Nephron (organoid): ENCODE measurements at regions not wholly inside any gene's neighbourhood (a gene's known extent, or its start where the extent isn't known, plus 50 kb on each side); places are given as distances from the start of the nearest gene placed in this dataset.

Source experiments
- H3K27ac Mint-ChIP-seq, 3 experiments: 2 replicates each; pipeline ENCODE4 v1.8.0; 2020; ENCODE audit warnings: mixed read lengths in 3 of 3, mild to moderate bottlenecking in 2 of 3, moderate library complexity in 1 of 3
- H3K27me3 Mint-ChIP-seq: 2 replicates; pipeline ENCODE4 v1.8.0; 2021; ENCODE audit warnings: low read depth, mild to moderate bottlenecking, moderate library complexity, mixed read lengths
- H3K36me3 Mint-ChIP-seq: 2 replicates; pipeline ENCODE4 v1.8.0; 2020; ENCODE audit warnings: low read depth, mixed read lengths
- H3K4me1 Mint-ChIP-seq: 2 replicates; pipeline ENCODE4 v1.8.0; 2020; ENCODE audit warnings: mixed read lengths
- H3K4me3 Mint-ChIP-seq, 3 experiments: 2 replicates each; pipeline ENCODE4 v1.8.0; 2020; ENCODE audit warnings: mild to moderate bottlenecking in 3 of 3, mixed read lengths in 3 of 3, moderate library complexity in 2 of 3
- H3K9me3 Mint-ChIP-seq: 2 replicates; pipeline ENCODE4 v1.8.0; 2020; ENCODE audit warnings: mixed read lengths
- CTCF ChIP-seq, 3 experiments: fragments of 200-600 bp; sonication (generic); IDR thresholded peaks; one replicate each; pipeline ENCODE4 v1.5.0; 2021; ENCODE audit warnings: antibody characterized with exemption in 3 of 3; ENCODE audit not compliant: unreplicated experiment in 3 of 3

DNA sequence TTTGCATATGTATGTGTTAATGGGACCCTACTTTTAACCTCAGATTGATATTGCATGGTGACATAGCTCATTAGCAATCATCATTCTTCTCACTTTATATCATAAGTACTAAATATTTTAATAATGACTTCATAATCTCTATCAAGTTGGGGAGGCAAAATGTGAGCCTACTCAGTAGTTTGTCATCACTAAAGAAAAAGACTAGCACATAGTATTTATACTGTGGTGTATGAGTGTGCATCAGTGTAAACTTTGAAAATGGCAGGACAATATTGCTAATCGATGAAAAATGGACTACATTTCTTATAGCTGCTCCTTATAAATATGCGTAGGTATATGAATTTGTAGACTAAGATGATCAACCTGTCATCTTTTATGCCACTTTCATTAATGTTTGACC is 624.5 kb upstream of the ROBO2 start:
- no peak for TF ChIP-seq CTCF (IDR thresholded peaks at IDR 0.05; ENCODE audit: unreplicated experiment in 3 of 3)
- Mint-ChIP-seq H3K4me1 (no peaks in the 10 kb centered on the region), H3K27me3 (no peaks in the 10 kb centered on the region), H3K4me3 (no peak overlapping the region), H3K27ac (no peak overlapping the region), H3K36me3 (no peaks in the 10 kb centered on the region), H3K9me3 (peaks cover 5% of the 10 kb centered on the region)

DNA sequence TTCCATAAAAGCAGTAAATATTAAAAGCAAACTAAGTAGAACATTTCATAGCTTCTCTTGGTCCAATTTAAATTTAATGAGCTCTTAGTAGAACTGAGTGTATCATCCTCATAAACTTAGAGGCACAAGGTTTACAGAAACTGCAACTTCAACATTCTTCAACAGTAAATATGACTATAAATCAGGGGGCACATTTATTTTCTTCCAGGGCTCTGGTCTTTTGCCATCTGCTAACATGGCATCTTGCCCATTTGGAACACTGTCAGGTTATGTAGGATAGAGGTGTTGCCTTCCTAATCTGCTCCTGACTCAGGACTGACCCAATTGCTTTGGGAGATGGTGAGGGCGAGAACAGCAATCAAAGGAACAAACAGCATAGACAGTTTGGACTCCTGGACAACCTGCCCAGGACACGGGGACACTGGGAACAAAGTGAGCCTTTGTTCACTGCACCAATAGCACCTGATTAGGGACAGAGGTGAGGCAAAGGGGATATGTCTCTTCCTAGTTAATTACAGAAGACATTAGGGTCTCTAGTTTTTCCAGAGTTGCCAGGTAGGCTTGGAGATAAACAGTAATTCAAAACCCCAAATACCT is 610.2 kb upstream of the ROBO2 start:
- Mint-ChIP-seq H3K9me3 (no peaks in the 10 kb centered on the region), H3K27me3 (no peaks in the 10 kb centered on the region), H3K36me3 (no peaks in the 10 kb centered on the region), H3K27ac (peak overlapping the region in 1 of 3 experiments; percentile 4), H3K4me3 (no peak overlapping the region), H3K4me1 (no peaks in the 10 kb centered on the region)
- TF ChIP-seq CTCF (IDR thresholded peaks at IDR 0.05; ENCODE audit: unreplicated experiment in 3 of 3): no peak

GRCh38 chr3:76432396-76432795 is 607.5 kb upstream of the ROBO2 start:
- no peaks in the 10 kb centered on the region for H3K27me3 Mint-ChIP-seq
- no peaks in the 10 kb centered on the region for H3K9me3 Mint-ChIP-seq
- H3K4me1 Mint-ChIP-seq: no peaks in the 10 kb centered on the region
- H3K36me3 Mint-ChIP-seq: no peaks in the 10 kb centered on the region
- H3K27ac Mint-ChIP-seq: peak overlapping the region in 2 of 3 experiments; percentile 12 to 46
- no peak overlapping the region for H3K4me3 Mint-ChIP-seq
- TF ChIP-seq CTCF (IDR thresholded peaks at IDR 0.05; ENCODE audit: unreplicated experiment in 3 of 3): no peak

DNA sequence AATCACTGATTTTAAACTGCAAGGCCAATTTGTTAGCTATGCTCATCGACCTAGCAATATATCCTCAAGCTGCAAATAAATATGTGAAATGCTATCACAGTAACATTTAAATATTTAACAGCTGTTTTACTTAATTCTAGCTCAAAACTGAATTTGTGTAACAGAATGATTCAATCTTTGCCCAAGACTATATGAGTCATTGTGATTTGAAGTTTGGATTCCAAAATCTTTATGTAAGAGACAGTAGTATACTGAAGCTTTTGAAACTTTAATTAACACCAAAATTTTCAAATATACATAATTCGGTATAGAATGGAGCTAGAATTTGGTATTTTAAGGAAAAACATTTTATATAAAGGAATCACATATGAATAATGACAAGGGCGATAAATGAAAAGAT is 603.0 kb upstream of the ROBO2 start:
- no peak overlapping the region for H3K4me3 Mint-ChIP-seq

GRCh38 chr3:76438971-76439370 is 600.9 kb upstream of the ROBO2 start:
- Mint-ChIP-seq H3K27me3 (no peaks in the 10 kb centered on the region), H3K36me3 (no peaks in the 10 kb centered on the region), H3K27ac (no peak overlapping the region), H3K9me3 (no peaks in the 10 kb centered on the region), H3K4me1 (no peaks in the 10 kb centered on the region), H3K4me3 (no peak overlapping the region)
- TF ChIP-seq CTCF (IDR thresholded peaks at IDR 0.05; ENCODE audit: unreplicated experiment in 3 of 3): no peak

More for the DNA sequence above, 603.0 kb upstream of the ROBO2 start:
- Mint-ChIP-seq H3K4me1 (no peaks in the 10 kb centered on the region), H3K9me3 (no peaks in the 10 kb centered on the region), H3K36me3 (no peaks in the 10 kb centered on the region), H3K27ac (no peak overlapping the region), H3K27me3 (no peaks in the 10 kb centered on the region)
- TF ChIP-seq CTCF (IDR thresholded peaks at IDR 0.05; ENCODE audit: unreplicated experiment in 3 of 3): no peak

DNA sequence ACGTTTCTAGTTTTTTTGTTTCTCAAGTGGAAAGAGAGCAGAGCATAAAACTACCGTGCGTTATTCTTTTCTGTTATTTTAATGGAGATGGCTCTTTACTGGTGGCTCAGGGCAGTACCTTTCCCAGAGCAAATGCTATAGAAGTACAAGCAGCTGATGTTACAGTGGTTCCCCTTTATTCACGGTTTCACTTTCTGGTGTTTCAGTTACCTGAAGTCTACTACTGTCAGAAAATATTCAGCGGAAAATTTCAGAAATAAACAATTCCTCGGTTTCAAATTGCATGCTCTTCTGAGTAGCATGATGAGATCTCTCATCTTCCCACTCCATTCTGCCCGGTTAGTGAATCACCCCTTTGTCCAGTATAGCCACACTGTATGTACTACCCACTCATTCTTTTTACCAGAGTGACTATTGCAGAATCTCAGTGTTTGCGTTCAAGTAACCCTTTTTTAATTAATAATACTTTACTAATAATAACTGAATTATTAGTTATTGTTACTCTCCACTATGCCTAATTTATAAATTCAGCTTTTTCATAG is 597.5 kb upstream of the ROBO2 start:
- no peak overlapping the region for H3K4me3 Mint-ChIP-seq
- no peaks in the 10 kb centered on the region for H3K9me3 Mint-ChIP-seq
- no peak for TF ChIP-seq CTCF (IDR thresholded peaks at IDR 0.05; ENCODE audit: unreplicated experiment in 3 of 3)
- H3K4me1 Mint-ChIP-seq: no peaks in the 10 kb centered on the region
- no peak overlapping the region for H3K27ac Mint-ChIP-seq
- H3K27me3 Mint-ChIP-seq: no peaks in the 10 kb centered on the region
- no peaks in the 10 kb centered on the region for H3K36me3 Mint-ChIP-seq
